NCI-H1092 (cell line): ENCODE measurements at regions not wholly inside any gene's neighbourhood (a gene's known extent, or its start where the extent isn't known, plus 50 kb on each side); places are given as distances from the start of the nearest gene placed in this dataset.

Experiments
- DNase-seq: peaks from one replicate; lab custom pipeline; 2025; lab: John Stamatoyannopoulos, UW

GRCh38 chr2:5482929-5483331 lies 209.3 kb upstream of the SOX11 start:
- no peak for DNase-seq

- DNase-seq, result no peak
Measured at GRCh38 chr2:5484868-5485267, 207.3 kb upstream of the SOX11 start.

- DNase-seq, result no peak
Measured at GRCh38 chr2:5491523-5491922, 200.7 kb upstream of the SOX11 start.

- DNase-seq, result no peak
Measured at GRCh38 chr2:5493256-5493655, 198.9 kb upstream of the SOX11 start.

- DNase-seq, result no peak
Measured at GRCh38 chr2:5494212-5494611, 198.0 kb upstream of the SOX11 start.

- DNase-seq, result no peak
Measured at GRCh38 chr2:5495586-5495985, 196.6 kb upstream of the SOX11 start.

GRCh38 chr2:5497874-5498273 lies 194.3 kb upstream of the SOX11 start:
- no peak for DNase-seq

GRCh38 chr2:5501807-5502206 lies 190.4 kb upstream of the SOX11 start:
- DNase-seq, result no peak

- no peak for DNase-seq
Measured at GRCh38 chr2:5502385-5502784, 189.8 kb upstream of the SOX11 start.

- DNase-seq, result no peak
Measured at GRCh38 chr2:5504756-5505155, 187.4 kb upstream of the SOX11 start.

GRCh38 chr2:5507367-5507766 lies 184.8 kb upstream of the SOX11 start:
- DNase-seq, result no peak

GRCh38 chr2:5509362-5509761 lies 182.8 kb upstream of the SOX11 start:
- no peak for DNase-seq

GRCh38 chr2:5510082-5510481 lies 182.1 kb upstream of the SOX11 start:
- no peak for DNase-seq

GRCh38 chr2:5515693-5516092 lies 176.5 kb upstream of the SOX11 start:
- DNase-seq, result no peak

GRCh38 chr2:5519286-5519685 lies 172.9 kb upstream of the SOX11 start:
- DNase-seq, result no peak

- DNase-seq, result no peak
Measured at GRCh38 chr2:5520463-5520972, 171.7 kb upstream of the SOX11 start.

- DNase-seq, result no peak
Measured at GRCh38 chr2:5521461-5521860, 170.7 kb upstream of the SOX11 start.

GRCh38 chr2:5524551-5524950 lies 167.6 kb upstream of the SOX11 start:
- no peak for DNase-seq

- DNase-seq, result no peak
Measured at GRCh38 chr2:5528706-5529105, 163.5 kb upstream of the SOX11 start.

- DNase-seq, result no peak
Measured at GRCh38 chr2:5530011-5530696, 162.0 kb upstream of the SOX11 start.

GRCh38 chr2:5535301-5535700 lies 156.9 kb upstream of the SOX11 start:
- no peak for DNase-seq

- no peak for DNase-seq
Measured at GRCh38 chr2:5537180-5537688, 154.9 kb upstream of the SOX11 start.

GRCh38 chr2:5538313-5538712 lies 153.9 kb upstream of the SOX11 start:
- no peak for DNase-seq

- DNase-seq, result no peak
Measured at GRCh38 chr2:5538772-5539171, 153.4 kb upstream of the SOX11 start.
